MM.1S (cell line): ENCODE measurements at regions not wholly inside any gene's neighbourhood (a gene's known extent, or its start where the extent isn't known, plus 50 kb on each side); places are given as distances from the start of the nearest gene placed in this dataset.
"Not testable (repeated sequence)": the region's sequence is repeated elsewhere in the genome, so short reads cannot be mapped to it uniquely, and the experiment has no call there.

Experiments used
- DNase-seq: peaks from one replicate; pipeline ENCODE4 v3.0.0-alpha.2; 2015
- H2AFZ ChIP-seq: fragments of 300-600 bp; sonication (generic); 2 replicates; pipeline ENCODE4 v1.6.0; 2016; ENCODE audit warnings: antibody characterized with exemption, low read length
- H3F3A ChIP-seq: fragments of 300-600 bp; sonication (generic); 2 replicates; pipeline ENCODE4 v1.6.1; 2016; ENCODE audit warnings: mild to moderate bottlenecking, antibody characterized with exemption, low read length, moderate library complexity, mixed read lengths; ENCODE audit not compliant: insufficient read depth
- H3K27ac ChIP-seq: fragments of 300-600 bp; sonication (generic); 2 replicates; pipeline ENCODE4 v1.5.1; 2016; ENCODE audit warnings: mild to moderate bottlenecking, low read length
- H3K27me3 ChIP-seq: fragments of 300-600 bp; sonication (generic); replicated peaks from 2 replicates; pipeline ENCODE4 v1.6.0; 2016; ENCODE audit warnings: low read length; ENCODE audit not compliant: insufficient read depth
- H3K36me3 ChIP-seq: fragments of 300-600 bp; sonication (generic); replicated peaks from 2 replicates; pipeline ENCODE4 v1.6.1; 2016; ENCODE audit warnings: mild to moderate bottlenecking, low read length, mixed read lengths; ENCODE audit not compliant: insufficient read depth
- H3K4me1 ChIP-seq: fragments of 300-600 bp; sonication (generic); 2 replicates; pipeline ENCODE4 v1.6.1; 2016; ENCODE audit warnings: low read length, mixed read lengths
- H3K4me2 ChIP-seq: fragments of 300-600 bp; sonication (generic); 2 replicates; pipeline ENCODE4 v1.6.0; 2016; ENCODE audit warnings: low read depth, low read length
- H3K4me3 ChIP-seq: fragments of 300-600 bp; sonication (generic); 2 replicates; pipeline ENCODE4 v1.5.1; 2016; ENCODE audit warnings: low read length, mixed read lengths
- H3K79me2 ChIP-seq: fragments of 300-600 bp; sonication (generic); 2 replicates; pipeline ENCODE4 v1.6.1; 2016; ENCODE audit warnings: mixed run types, low read length, mixed read lengths
- H3K9ac ChIP-seq: fragments of 300-600 bp; sonication (generic); 2 replicates; pipeline ENCODE4 v1.6.1; 2016; ENCODE audit warnings: low read length, mixed read lengths
- H3K9me2 ChIP-seq: fragments of 300-600 bp; sonication (generic); replicated peaks from 2 replicates; pipeline ENCODE4 v1.6.1; 2016; ENCODE audit warnings: mild to moderate bottlenecking, low read length, mixed read lengths; ENCODE audit not compliant: insufficient read depth
- H3K9me3 ChIP-seq: fragments of 300-600 bp; sonication (generic); replicated peaks from 2 replicates; pipeline ENCODE4 v1.6.1; 2016; ENCODE audit warnings: mild to moderate bottlenecking, low read length, mixed read lengths; ENCODE audit not compliant: insufficient read depth
- H4K20me1 ChIP-seq: fragments of 300-600 bp; sonication (generic); 2 replicates; pipeline ENCODE4 v1.6.1; 2016; ENCODE audit warnings: mild to moderate bottlenecking, low read length, moderate library complexity, mixed read lengths; ENCODE audit not compliant: insufficient read depth
- EZH2 ChIP-seq: fragments of 300-600 bp; sonication (generic); optimal IDR thresholded peaks from 2 replicates; pipeline ENCODE3; 2017; ENCODE audit warnings: low read depth, mild to moderate bottlenecking, antibody characterized with exemption, low read length, mixed read lengths
- EZH2phosphoT487 ChIP-seq: fragments of 300-600 bp; sonication (generic); IDR thresholded peaks from 2 replicates; pipeline ENCODE4 v1.6.1; 2018; ENCODE audit warnings: antibody characterized with exemption, low read length
- TF ChIP-seq, protein P1 (sequence below): fragments of 300-600 bp; sonication (generic); IDR thresholded peaks from 2 replicates; pipeline ENCODE4 v1.5.1; 2016; ENCODE audit warnings: antibody characterized with exemption, low read length, mixed read lengths

DNA sequence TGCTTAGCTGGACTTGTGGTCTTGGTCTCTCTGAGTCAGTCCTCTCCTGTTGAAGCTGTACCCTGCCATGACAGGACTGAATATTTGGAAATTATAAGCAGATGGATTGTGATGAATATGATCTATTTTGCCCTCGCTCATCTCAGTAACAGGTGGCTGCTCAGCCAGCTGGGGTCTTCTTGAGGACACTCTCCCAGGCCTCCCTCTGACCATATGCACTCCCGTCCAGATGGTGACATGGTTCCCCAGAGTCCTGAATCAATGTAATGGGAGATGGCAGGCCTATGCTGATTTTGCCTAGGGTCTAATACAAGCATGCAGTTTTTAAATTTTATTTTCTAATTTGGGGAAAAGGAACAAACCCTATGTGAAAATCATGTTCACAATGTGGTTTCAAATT is 63.1 kb upstream of the TRHDE start:
- no peak for DNase-seq

DNA sequence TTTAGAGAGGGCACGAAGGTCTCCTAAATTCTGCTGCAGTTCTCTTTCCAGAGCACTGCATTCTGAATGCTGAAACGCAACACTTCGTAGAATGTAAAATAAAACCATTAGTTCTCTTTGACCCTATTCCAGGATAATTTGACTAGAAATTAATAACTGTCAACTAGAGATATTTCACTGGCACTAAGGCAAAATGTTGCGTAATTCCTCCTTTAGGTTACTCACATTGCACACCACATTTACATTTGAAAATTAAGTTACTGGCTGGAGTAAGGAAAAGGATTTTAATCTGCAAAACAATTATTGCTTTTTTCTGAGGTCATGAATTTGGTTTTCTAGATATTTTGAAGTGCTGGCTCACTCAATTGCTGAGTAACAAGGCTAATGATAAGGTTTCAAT is 58.0 kb upstream of the TRHDE start:
- Histone ChIP-seq H3K79me2 (no peaks in the 10 kb centered on the region), H3K4me1 (no peaks in the 10 kb centered on the region), H3F3A (no peaks in the 10 kb centered on the region), H3K9me2 (no peaks in the 10 kb centered on the region), H3K4me3 (no peak overlapping the region), H3K27me3 (no peaks in the 10 kb centered on the region), H3K27ac (no peak overlapping the region), H3K36me3 (no peaks in the 10 kb centered on the region), H2AFZ (no peak overlapping the region), H3K4me2 (no peak overlapping the region), H4K20me1 (no peaks in the 10 kb centered on the region), H3K9me3 (no peaks in the 10 kb centered on the region), H3K9ac (no peak overlapping the region)
- no peak for DNase-seq
- TF ChIP-seq EZH2 (no peak), EZH2phosphoT487 (no peak)
- TF ChIP-seq, protein P1, sequence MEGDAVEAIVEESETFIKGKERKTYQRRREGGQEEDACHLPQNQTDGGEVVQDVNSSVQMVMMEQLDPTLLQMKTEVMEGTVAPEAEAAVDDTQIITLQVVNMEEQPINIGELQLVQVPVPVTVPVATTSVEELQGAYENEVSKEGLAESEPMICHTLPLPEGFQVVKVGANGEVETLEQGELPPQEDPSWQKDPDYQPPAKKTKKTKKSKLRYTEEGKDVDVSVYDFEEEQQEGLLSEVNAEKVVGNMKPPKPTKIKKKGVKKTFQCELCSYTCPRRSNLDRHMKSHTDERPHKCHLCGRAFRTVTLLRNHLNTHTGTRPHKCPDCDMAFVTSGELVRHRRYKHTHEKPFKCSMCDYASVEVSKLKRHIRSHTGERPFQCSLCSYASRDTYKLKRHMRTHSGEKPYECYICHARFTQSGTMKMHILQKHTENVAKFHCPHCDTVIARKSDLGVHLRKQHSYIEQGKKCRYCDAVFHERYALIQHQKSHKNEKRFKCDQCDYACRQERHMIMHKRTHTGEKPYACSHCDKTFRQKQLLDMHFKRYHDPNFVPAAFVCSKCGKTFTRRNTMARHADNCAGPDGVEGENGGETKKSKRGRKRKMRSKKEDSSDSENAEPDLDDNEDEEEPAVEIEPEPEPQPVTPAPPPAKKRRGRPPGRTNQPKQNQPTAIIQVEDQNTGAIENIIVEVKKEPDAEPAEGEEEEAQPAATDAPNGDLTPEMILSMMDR, result no peak

More for the DNA sequence above, 63.1 kb upstream of the TRHDE start:
- no peak for TF ChIP-seq EZH2phosphoT487
- no peak for TF ChIP-seq EZH2
- TF ChIP-seq, protein P1, result no peak
- H2AFZ ChIP-seq, result no peak overlapping the region
- H3K9me2 ChIP-seq, result no peaks in the 10 kb centered on the region
- H3K9ac ChIP-seq, result no peak overlapping the region
- H3K79me2 ChIP-seq, result no peaks in the 10 kb centered on the region
- no peaks in the 10 kb centered on the region for H3K4me1 ChIP-seq
- no peak overlapping the region for H3K27ac ChIP-seq
- H4K20me1 ChIP-seq, result no peaks in the 10 kb centered on the region
- no peaks in the 10 kb centered on the region for H3F3A ChIP-seq
- H3K4me3 ChIP-seq, result no peak overlapping the region
- no peaks in the 10 kb centered on the region for H3K27me3 ChIP-seq
- no peak overlapping the region for H3K4me2 ChIP-seq
- H3K36me3 ChIP-seq, result no peaks in the 10 kb centered on the region
- H3K9me3 ChIP-seq, result no peaks in the 10 kb centered on the region

GRCh38 chr12:72215287-72215686 is 56.9 kb upstream of the TRHDE start:
- H3K4me1 ChIP-seq, H3K9me2 ChIP-seq, H3F3A ChIP-seq, H3K79me2 ChIP-seq, H3K27me3 ChIP-seq, H3K4me3 ChIP-seq, H3K27ac ChIP-seq, H2AFZ ChIP-seq, H3K4me2 ChIP-seq, H3K9ac ChIP-seq, H3K36me3 ChIP-seq, H3K9me3 ChIP-seq, H4K20me1 ChIP-seq, DNase-seq: not testable (repeated sequence)

GRCh38 chr12:72219937-72220336 is 52.2 kb upstream of the TRHDE start:
- Histone ChIP-seq H3K4me1 (no peaks in the 10 kb centered on the region), H4K20me1 (no peaks in the 10 kb centered on the region), H3F3A (no peaks in the 10 kb centered on the region), H3K4me2 (no peak overlapping the region), H3K79me2 (no peaks in the 10 kb centered on the region), H3K27me3 (no peaks in the 10 kb centered on the region), H2AFZ (no peak overlapping the region), H3K36me3 (no peaks in the 10 kb centered on the region), H3K9me3 (no peaks in the 10 kb centered on the region), H3K9me2 (no peaks in the 10 kb centered on the region), H3K9ac (no peak overlapping the region), H3K27ac (no peak overlapping the region), H3K4me3 (no peak overlapping the region)
- TF ChIP-seq, protein P1, result no peak
- TF ChIP-seq EZH2phosphoT487 (no peak), EZH2 (no peak)
- DNase-seq, result no peak
